GM19043 (cell line): ENCODE measurements at regions not wholly inside any gene's neighbourhood (a gene's known extent, or its start where the extent isn't known, plus 50 kb on each side); places are given as distances from the start of the nearest gene placed in this dataset.
"Not testable (repeated sequence)": the region's sequence is repeated elsewhere in the genome, so short reads cannot be mapped to it uniquely, and the experiment has no call there.

Source experiments
- ATAC-seq: cut with Tn5 transposase; IDR thresholded peaks from one replicate; pipeline ENCODE4 v1.9.1; 2021; ENCODE audit warnings: low read depth; ENCODE audit not compliant: unreplicated experiment

- ATAC-seq: no peak
These were observed 1156.0 kb downstream of the PCDH9 start for GRCh38 chr13:66074018-66074615.

GRCh38 chr13:66072097-66072496, 1158.0 kb downstream of the PCDH9 start:
- ATAC-seq: not testable (repeated sequence)

- no peak for ATAC-seq
These were observed 1158.5 kb downstream of the PCDH9 start for GRCh38 chr13:66071608-66072007.

GRCh38 chr13:66071029-66071428, 1159.1 kb downstream of the PCDH9 start:
- no peak for ATAC-seq

- no peak for ATAC-seq
These were observed 1160.6 kb downstream of the PCDH9 start for GRCh38 chr13:66069570-66069969.

GRCh38 chr13:66068683-66069082, 1161.5 kb downstream of the PCDH9 start:
- ATAC-seq: no peak

- ATAC-seq: no peak
These were observed 1181.2 kb downstream of the PCDH9 start for GRCh38 chr13:66048888-66049287.

- ATAC-seq: no peak
These were observed 1189.6 kb downstream of the PCDH9 start for GRCh38 chr13:66040506-66040905.

- ATAC-seq: no peak
These were observed 1193.0 kb downstream of the PCDH9 start for GRCh38 chr13:66037096-66037495.

GRCh38 chr13:66036636-66037035, 1193.5 kb downstream of the PCDH9 start:
- ATAC-seq: no peak

- ATAC-seq: no peak
These were observed 1194.0 kb downstream of the PCDH9 start for GRCh38 chr13:66036024-66036614.

GRCh38 chr13:66033924-66034323, 1196.2 kb downstream of the PCDH9 start:
- ATAC-seq: no peak

GRCh38 chr13:66021846-66022245, 1208.3 kb downstream of the PCDH9 start:
- no peak for ATAC-seq

GRCh38 chr13:66014771-66015170, 1215.4 kb downstream of the PCDH9 start:
- no peak for ATAC-seq

GRCh38 chr13:66009241-66009640, 1220.9 kb downstream of the PCDH9 start:
- ATAC-seq: no peak

GRCh38 chr13:66003558-66003957, 1226.6 kb downstream of the PCDH9 start:
- no peak for ATAC-seq

- ATAC-seq: no peak
These were observed 1229.0 kb downstream of the PCDH9 start for GRCh38 chr13:66001140-66001539.

- ATAC-seq: no peak
These were observed 1230.7 kb downstream of the PCDH9 start for GRCh38 chr13:65999411-65999810.

- ATAC-seq: no peak
These were observed 1239.5 kb downstream of the PCDH9 start for GRCh38 chr13:65990684-65991083.

- no peak for ATAC-seq
These were observed 1244.5 kb downstream of the PCDH9 start for GRCh38 chr13:65985612-65986011.

- no peak for ATAC-seq
These were observed 1252.6 kb downstream of the PCDH9 start for GRCh38 chr13:65977525-65977924.

GRCh38 chr13:65971541-65971940, 1258.6 kb downstream of the PCDH9 start:
- no peak for ATAC-seq
